HCT116 (cell line): ENCODE measurements at regions not wholly inside any gene's neighbourhood (a gene's known extent, or its start where the extent isn't known, plus 50 kb on each side); places are given as distances from the start of the nearest gene placed in this dataset.

Experiments used
- ATAC-seq: fragments of 200-7000 bp; cut with Tn5 transposase; 2 replicates; pipeline ENCODE4 v1.9.1; 2020; ENCODE audit warnings: mild to moderate bottlenecking, moderate library complexity
- BruUV-seq: library from RNA; stranded (reverse); fragments of 400-500 nt; replicated peaks from 2 replicates; lab custom pipeline; 2021; lab: Mats Ljungman, UMichigan
- CTCF ChIA-PET: fragments of 300-600 bp; sonication (Branson Sonifier 250); formaldehyde crosslinking; loops from one replicate; lab custom pipeline; 2021; ENCODE audit warnings: antibody characterized with exemption; lab: Charles Lee
- POLR2A ChIA-PET: fragments of 300-600, 350-600 bp; sonication (Branson Sonifier 250); formaldehyde crosslinking; loops from one replicate; lab custom pipeline; 2021; ENCODE audit warnings: antibody characterized with exemption; lab: Charles Lee
- RAD21 ChIA-PET, 2 experiments: fragments of 300-600 bp; sonication (Branson Sonifier 250); formaldehyde crosslinking; loops; one replicate each; lab custom pipeline; 2023; ENCODE audit warnings: low total read pairs in 2 of 2; ENCODE audit not compliant: uncharacterized antibody in 2 of 2, unreplicated experiment in 2 of 2, low non-redundant PET in 1 of 2; lab: Charles Lee
- DNase-seq: peaks from one replicate; pipeline ENCODE4 v3.0.0-alpha.2; 2010; ENCODE audit warnings: low read depth, low spot score
- H2AFZ ChIP-seq: fragments of 200-600 bp; shearing (Covaris generic), sonication (generic); 2 replicates; pipeline ENCODE4 v1.6.1; 2017; ENCODE audit warnings: low read depth, mixed run types, mixed read lengths, antibody characterized with exemption, low read length; ENCODE audit not compliant: poor library complexity, severe bottlenecking
- H3K27ac ChIP-seq: 2 replicates; pipeline ENCODE4 v1.5.1; 2012; ENCODE audit warnings: low read depth, low read length
- H3K27me3 ChIP-seq: fragments of 200-600 bp; sonication (generic); 2 replicates; pipeline ENCODE4 v1.6.1; 2016; ENCODE audit warnings: mixed run types, low read length, mixed read lengths; ENCODE audit not compliant: insufficient read depth
- H3K36me3 ChIP-seq, 2 experiments: fragments of 200-500 bp in 1 of 2; fragments of 200-600 bp in 1 of 2; sonication (Bioruptor generic) in 1 of 2; sonication (generic) in 1 of 2; 2 replicates each; pipeline versions ENCODE4 v1.5.1 to v1.6.1; 2014 to 2016; ENCODE audit warnings: low read length in 2 of 2, inconsistent platforms in 1 of 2, mixed read lengths in 1 of 2, mixed run types in 1 of 2; ENCODE audit not compliant: insufficient read depth in 2 of 2, control insufficient read depth in 1 of 2
- H3K4me1 ChIP-seq, 2 experiments: fragments of 200-600 bp in 1 of 2; sonication (generic) in 1 of 2; 2 replicates each; pipeline versions ENCODE4 v1.5.1 to v1.6.1; 2012 to 2017; ENCODE audit warnings: low read length in 2 of 2, inconsistent platforms in 1 of 2, mild to moderate bottlenecking in 1 of 2, mixed read lengths in 1 of 2, mixed run types in 1 of 2, moderate library complexity in 1 of 2; ENCODE audit not compliant: insufficient read depth in 2 of 2, control insufficient read depth in 1 of 2
- H3K4me2 ChIP-seq: fragments of 200-600 bp; sonication (generic); 2 replicates; pipeline ENCODE4 v1.6.1; 2017; ENCODE audit warnings: mixed run types, low read length, mixed read lengths
- H3K4me3 ChIP-seq, 2 experiments: fragments of 200-600 bp in 1 of 2; sonication (generic) in 1 of 2; replicated peaks in 1 of 2; 2 replicates each; pipeline ENCODE4 v1.5.1; 2011 to 2016; ENCODE audit warnings: low read length in 2 of 2, control low read depth in 1 of 2, low read depth in 1 of 2, mild to moderate bottlenecking in 1 of 2, mixed read lengths in 1 of 2, mixed run types in 1 of 2
- H3K79me2 ChIP-seq: fragments of 200-600 bp; sonication (generic); 2 replicates; pipeline ENCODE4 v1.6.1; 2017; ENCODE audit warnings: mild to moderate bottlenecking, mixed run types, low read length, moderate library complexity, mixed read lengths; ENCODE audit not compliant: insufficient read depth
- H3K9ac ChIP-seq: fragments of 200-600 bp; sonication (generic); 2 replicates; pipeline ENCODE4 v1.6.1; 2016; ENCODE audit warnings: low read length, mixed read lengths
- H3K9me2 ChIP-seq: fragments of 200-600 bp; sonication (generic), shearing (Covaris generic); 2 replicates; pipeline ENCODE4 v1.6.1; 2017; ENCODE audit warnings: mixed run types, mild to moderate bottlenecking, moderate library complexity; ENCODE audit not compliant: insufficient read depth
- H3K9me3 ChIP-seq, 2 experiments: fragments of 200-500 bp in 1 of 2; fragments of 200-600 bp in 1 of 2; sonication (Bioruptor generic) in 1 of 2; sonication (generic) in 1 of 2; 2 replicates each; pipeline ENCODE4 v1.6.1; 2014 to 2017; ENCODE audit warnings: low read length in 2 of 2, mixed read lengths in 2 of 2, inconsistent platforms in 1 of 2, low read depth in 1 of 2, mild to moderate bottlenecking in 1 of 2, mixed run types in 1 of 2, moderate library complexity in 1 of 2; ENCODE audit not compliant: control insufficient read depth in 1 of 2, insufficient read depth in 1 of 2
- H4K20me1 ChIP-seq: fragments of 200-600 bp; sonication (generic), shearing (Covaris generic); 2 replicates; pipeline ENCODE4 v1.6.1; 2017; ENCODE audit warnings: mixed run types, mild to moderate bottlenecking, moderate library complexity; ENCODE audit not compliant: insufficient read depth
- CEBPB ChIP-seq: IDR thresholded peaks from 2 replicates; pipeline ENCODE4 v1.6.1; 2012; ENCODE audit warnings: low read depth
- CTCF ChIP-seq, 3 experiments: fragments of 200-600 bp in 1 of 3; sonication (generic) in 1 of 3; IDR thresholded peaks in 2 of 3; conservative IDR thresholded peaks in 1 of 3; 2 replicates each; pipeline ENCODE4 v1.5.1; 2012 to 2017; ENCODE audit warnings: low read depth in 2 of 3, low read length in 2 of 3, antibody characterized with exemption in 1 of 3, borderline replicate concordance in 1 of 3, control low read depth in 1 of 3, mild to moderate bottlenecking in 1 of 3, mixed read lengths in 1 of 3, mixed run types in 1 of 3, moderate library complexity in 1 of 3; ENCODE audit not compliant: insufficient read depth in 1 of 3
- EGR1 ChIP-seq: IDR thresholded peaks from 2 replicates; pipeline ENCODE4 v1.6.1; 2012; ENCODE audit warnings: low read depth
- ELF1 ChIP-seq: IDR thresholded peaks from 2 replicates; pipeline ENCODE4 v1.6.1; 2012; ENCODE audit warnings: low read depth, borderline replicate concordance
- EZH2phosphoT487 ChIP-seq: fragments of 200-600 bp; IDR thresholded peaks from 2 replicates; pipeline ENCODE4 v1.6.1; 2018; ENCODE audit warnings: antibody characterized with exemption, borderline replicate concordance
- FOSL1 ChIP-seq: IDR thresholded peaks from 2 replicates; pipeline ENCODE4 v1.6.1; 2012; ENCODE audit warnings: low read depth
- JUND ChIP-seq: IDR thresholded peaks from 2 replicates; pipeline ENCODE4 v1.6.1; 2012
- MAX ChIP-seq: IDR thresholded peaks from 2 replicates; pipeline ENCODE4 v1.6.1; 2012
- POLR2A ChIP-seq: IDR thresholded peaks from 2 replicates; pipeline ENCODE4 v1.7.0; 2011; ENCODE audit warnings: borderline replicate concordance; ENCODE audit not compliant: insufficient read depth, insufficient read length; ENCODE audit errors: extremely low read depth
- POLR2AphosphoS5 ChIP-seq: IDR thresholded peaks from 2 replicates; pipeline ENCODE4 v1.6.1; 2011; ENCODE audit warnings: mild to moderate bottlenecking, low read depth, low read length, moderate library complexity
- RAD21 ChIP-seq: IDR thresholded peaks from 2 replicates; pipeline ENCODE4 v1.6.1; 2012; ENCODE audit warnings: low read depth, mild to moderate bottlenecking
- REST ChIP-seq: IDR thresholded peaks from 2 replicates; pipeline ENCODE4 v1.6.1; 2012; ENCODE audit warnings: low read depth
- SIN3A ChIP-seq: IDR thresholded peaks from 2 replicates; pipeline ENCODE4 v1.6.1; 2012; ENCODE audit warnings: low read depth
- SP1 ChIP-seq: IDR thresholded peaks from 2 replicates; pipeline ENCODE4 v1.6.1; 2012; ENCODE audit warnings: low read depth
- TCF7L2 ChIP-seq: IDR thresholded peaks from 2 replicates; pipeline ENCODE4 v1.7.0; 2011; ENCODE audit warnings: borderline replicate concordance, inconsistent platforms; ENCODE audit not compliant: insufficient read depth, insufficient read length; ENCODE audit errors: extremely low read depth
- ZFX ChIP-seq: fragments of 450-650 bp; IDR thresholded peaks from 2 replicates; pipeline ENCODE4 v1.6.1; 2017
- ZNF274 ChIP-seq: fragments of 200-500 bp; sonication (Bioruptor generic); IDR thresholded peaks from 2 replicates; pipeline ENCODE4 v1.6.1; 2014; ENCODE audit warnings: mild to moderate bottlenecking, low read depth, low read length, inconsistent platforms
- intact Hi-C: fragments of 100-400 bp; cut with micrococcal nuclease; formaldehyde crosslinking; loops from 2 replicates; pipeline ENCODE4 v1.10.0; 2022

GRCh38 chr7:81211204-81211933 lies 292.5 kb upstream of the SEMA3C start:
- H3K9me3 ChIP-seq, result no peaks in the 10 kb centered on the region
- H3K9me2 ChIP-seq, result no peaks in the 10 kb centered on the region
- ChIA-PET RAD21 (no interaction called here), CTCF (no interaction called here), POLR2A (no interaction called here)
- no peaks in the 10 kb centered on the region for H4K20me1 ChIP-seq
- no peak for TF ChIP-seq ELF1
- TF ChIP-seq ZNF274, result no peak
- no peak for TF ChIP-seq SIN3A
- TF ChIP-seq RAD21, result no peak
- TF ChIP-seq SP1, result no peak
- TF ChIP-seq MAX, result no peak
- TF ChIP-seq JUND, result no peak
- no peak for TF ChIP-seq REST
- no peak for TF ChIP-seq POLR2A
- TF ChIP-seq TCF7L2, result no peak
- no peak for TF ChIP-seq ZFX
- TF ChIP-seq EGR1, result no peak
- TF ChIP-seq EZH2phosphoT487, result no peak
- TF ChIP-seq CTCF (IDR thresholded peaks at IDR 0.05 in 2 of 3, conservative IDR thresholded peaks at IDR 0.05 in 1 of 3; ENCODE audit: borderline replicate concordance in 1 of 3, insufficient read depth in 1 of 3, low read depth in 2 of 3, low read length in 2 of 3), result no peak
- no peak for TF ChIP-seq FOSL1
- no peak for TF ChIP-seq POLR2AphosphoS5
- TF ChIP-seq CEBPB, result no peak
- no peak overlapping the region for H3K4me2 ChIP-seq
- H2AFZ ChIP-seq, result no peak overlapping the region
- no peak overlapping the region for H3K4me3 ChIP-seq
- intact Hi-C loops, result no loop called here
- no peak for DNase-seq
- H3K27me3 ChIP-seq, result no peaks in the 10 kb centered on the region
- BruUV-seq, result no TSS peak
- H3K27ac ChIP-seq, result no peak overlapping the region
- ATAC-seq, result no peak
- no peak overlapping the region for H3K9ac ChIP-seq
- H3K79me2 ChIP-seq, result no peaks in the 10 kb centered on the region
- H3K4me1 ChIP-seq, result no peaks in the 10 kb centered on the region
- H3K36me3 ChIP-seq, result no peaks in the 10 kb centered on the region
